Type B pancreatic cell (in vitro differentiated cells): ENCODE measurements at regions not wholly inside any gene's neighbourhood (a gene's known extent, or its start where the extent isn't known, plus 50 kb on each side); places are given as distances from the start of the nearest gene placed in this dataset.
A peak's percentile ranks its signal among the peaks of the same experiment; 100 is the strongest.
"Not testable (repeated sequence)": the region's sequence is repeated elsewhere in the genome, so short reads cannot be mapped to it uniquely, and the experiment has no call there.

Source experiments
- DNase-seq: peaks from one replicate; pipeline ENCODE4 v3.0.0; 2021; ENCODE audit warnings: mixed read lengths; ENCODE audit not compliant: unreplicated experiment; ENCODE audit errors: extremely low spot score
- H3K27ac Mint-ChIP-seq: 2 replicates; pipeline ENCODE4 v1.8.0; 2021; ENCODE audit warnings: mild to moderate bottlenecking, mixed read lengths
- H3K27me3 Mint-ChIP-seq: 2 replicates; pipeline ENCODE4 v1.8.0; 2021; ENCODE audit warnings: mixed read lengths
- H3K36me3 Mint-ChIP-seq: 2 replicates; pipeline ENCODE4 v1.8.0; 2021; ENCODE audit warnings: mixed read lengths
- H3K4me1 Mint-ChIP-seq: one replicate; pipeline ENCODE4 v1.8.0; 2021; ENCODE audit warnings: mixed read lengths; ENCODE audit not compliant: unreplicated experiment
- H3K4me3 Mint-ChIP-seq: 2 replicates; pipeline ENCODE4 v1.8.0; 2021; ENCODE audit warnings: mild to moderate bottlenecking, mixed read lengths
- H3K9me3 Mint-ChIP-seq: 2 replicates; pipeline ENCODE4 v1.8.0; 2021; ENCODE audit warnings: mixed read lengths
- TF ChIP-seq, protein P1 (sequence below): fragments of 200-600 bp; sonication (generic); conservative IDR thresholded peaks from 2 replicates; pipeline ENCODE4 v1.5.0; 2021; ENCODE audit warnings: antibody characterized with exemption, mild to moderate bottlenecking

DNA sequence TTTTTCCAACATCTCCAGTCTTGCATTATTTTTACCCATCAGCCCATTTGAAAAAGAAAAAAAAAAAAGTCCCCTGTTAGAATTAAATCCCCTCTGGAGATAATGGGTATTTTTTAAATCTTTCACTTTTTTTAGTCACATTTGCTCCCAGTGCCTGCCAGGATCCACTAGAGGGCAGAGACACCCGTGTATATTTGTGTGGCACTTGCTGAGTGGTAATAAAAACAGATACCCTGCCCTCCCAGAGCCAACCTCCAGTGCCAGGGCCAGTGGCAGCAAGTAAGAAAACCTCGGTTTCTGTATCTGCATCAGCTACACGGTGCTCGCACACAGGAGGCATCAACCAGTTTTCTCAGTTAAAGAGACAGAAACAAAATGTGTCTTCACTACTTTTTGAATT, 135.1 kb upstream of the DUSP22 start:
- not testable (repeated sequence) for H3K4me1 Mint-ChIP-seq, DNase-seq, H3K27ac Mint-ChIP-seq, H3K9me3 Mint-ChIP-seq, H3K36me3 Mint-ChIP-seq, H3K4me3 Mint-ChIP-seq
- H3K27me3 Mint-ChIP-seq, result peaks cover 70% of the 10 kb centered on the region
- TF ChIP-seq, protein P1, sequence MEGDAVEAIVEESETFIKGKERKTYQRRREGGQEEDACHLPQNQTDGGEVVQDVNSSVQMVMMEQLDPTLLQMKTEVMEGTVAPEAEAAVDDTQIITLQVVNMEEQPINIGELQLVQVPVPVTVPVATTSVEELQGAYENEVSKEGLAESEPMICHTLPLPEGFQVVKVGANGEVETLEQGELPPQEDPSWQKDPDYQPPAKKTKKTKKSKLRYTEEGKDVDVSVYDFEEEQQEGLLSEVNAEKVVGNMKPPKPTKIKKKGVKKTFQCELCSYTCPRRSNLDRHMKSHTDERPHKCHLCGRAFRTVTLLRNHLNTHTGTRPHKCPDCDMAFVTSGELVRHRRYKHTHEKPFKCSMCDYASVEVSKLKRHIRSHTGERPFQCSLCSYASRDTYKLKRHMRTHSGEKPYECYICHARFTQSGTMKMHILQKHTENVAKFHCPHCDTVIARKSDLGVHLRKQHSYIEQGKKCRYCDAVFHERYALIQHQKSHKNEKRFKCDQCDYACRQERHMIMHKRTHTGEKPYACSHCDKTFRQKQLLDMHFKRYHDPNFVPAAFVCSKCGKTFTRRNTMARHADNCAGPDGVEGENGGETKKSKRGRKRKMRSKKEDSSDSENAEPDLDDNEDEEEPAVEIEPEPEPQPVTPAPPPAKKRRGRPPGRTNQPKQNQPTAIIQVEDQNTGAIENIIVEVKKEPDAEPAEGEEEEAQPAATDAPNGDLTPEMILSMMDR, result peak; percentile 53

DNA sequence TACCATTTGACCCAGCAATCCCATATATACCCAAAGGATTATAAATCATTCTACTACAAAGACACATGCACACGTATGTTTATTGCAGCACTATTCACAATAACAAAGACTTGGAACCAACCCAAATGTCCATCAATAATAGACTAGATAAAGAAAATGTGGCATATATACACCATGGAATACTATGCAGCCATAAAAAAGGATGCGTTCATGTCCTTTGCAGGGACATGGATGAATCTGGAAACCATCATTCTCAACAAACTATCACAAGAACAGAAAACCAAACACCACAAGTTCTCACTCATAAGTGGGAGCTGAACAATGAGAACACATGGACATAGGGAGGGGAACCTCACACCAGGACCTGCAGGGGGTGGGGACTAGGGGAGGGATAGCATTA, 130.6 kb upstream of the DUSP22 start:
- H3K4me3 Mint-ChIP-seq, H3K27ac Mint-ChIP-seq, H3K9me3 Mint-ChIP-seq, H3K4me1 Mint-ChIP-seq, H3K36me3 Mint-ChIP-seq, DNase-seq: not testable (repeated sequence)
- H3K27me3 Mint-ChIP-seq, result peaks cover 48% of the 10 kb centered on the region

DNA sequence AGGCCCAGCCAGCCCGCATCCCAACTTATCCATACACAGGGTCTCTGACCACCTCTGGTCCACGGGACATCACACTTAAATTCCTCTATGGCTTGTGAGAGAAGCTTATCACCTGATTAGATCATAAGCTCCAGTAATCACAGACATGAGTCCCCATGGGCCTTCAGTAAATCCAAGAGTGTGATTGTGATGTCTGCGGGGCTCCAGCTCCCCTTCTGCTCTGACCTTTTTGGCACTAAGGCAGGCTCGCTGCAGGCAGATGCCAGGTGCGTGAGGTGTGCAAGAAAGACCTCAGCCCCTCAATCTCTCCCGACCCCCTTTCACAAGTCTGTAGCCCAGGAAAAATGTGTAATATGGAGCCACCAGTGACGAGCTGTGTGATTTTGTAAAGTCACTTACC, 127.6 kb upstream of the DUSP22 start:
- H3K36me3 Mint-ChIP-seq, result no peaks in the 10 kb centered on the region
- TF ChIP-seq, protein P1, result no peak
- peaks cover 31% of the 10 kb centered on the region for H3K27me3 Mint-ChIP-seq
- H3K4me1 Mint-ChIP-seq, result no peaks in the 10 kb centered on the region
- H3K4me3 Mint-ChIP-seq, result no peak overlapping the region
- no peak overlapping the region for H3K27ac Mint-ChIP-seq
- no peak for DNase-seq
- H3K9me3 Mint-ChIP-seq, result no peaks in the 10 kb centered on the region

DNA sequence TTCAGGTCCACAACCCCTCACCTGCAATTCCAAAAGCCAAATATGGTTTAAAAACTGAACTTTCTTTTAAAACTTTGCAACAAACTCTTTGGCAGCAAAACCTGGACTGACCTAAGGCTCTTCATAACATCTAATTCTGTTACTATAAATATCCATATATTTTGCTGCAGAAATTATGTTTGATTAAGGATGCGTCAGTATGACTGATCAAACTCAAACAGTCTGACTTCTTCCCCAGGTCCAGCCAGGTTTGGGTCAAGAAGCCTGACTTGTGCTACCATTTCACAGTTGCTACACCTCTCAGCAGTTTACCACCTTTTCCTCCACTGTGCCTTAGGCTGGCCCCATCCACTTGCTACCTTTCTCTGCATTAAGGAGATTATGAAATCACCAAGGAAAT, 127.0 kb upstream of the DUSP22 start:
- TF ChIP-seq, protein P1, result no peak
- no peaks in the 10 kb centered on the region for H3K4me1 Mint-ChIP-seq
- H3K9me3 Mint-ChIP-seq, result no peaks in the 10 kb centered on the region
- H3K36me3 Mint-ChIP-seq, result no peaks in the 10 kb centered on the region
- no peak overlapping the region for H3K4me3 Mint-ChIP-seq
- H3K27ac Mint-ChIP-seq, result no peak overlapping the region
- no peak for DNase-seq
- peaks cover 30% of the 10 kb centered on the region for H3K27me3 Mint-ChIP-seq

DNA sequence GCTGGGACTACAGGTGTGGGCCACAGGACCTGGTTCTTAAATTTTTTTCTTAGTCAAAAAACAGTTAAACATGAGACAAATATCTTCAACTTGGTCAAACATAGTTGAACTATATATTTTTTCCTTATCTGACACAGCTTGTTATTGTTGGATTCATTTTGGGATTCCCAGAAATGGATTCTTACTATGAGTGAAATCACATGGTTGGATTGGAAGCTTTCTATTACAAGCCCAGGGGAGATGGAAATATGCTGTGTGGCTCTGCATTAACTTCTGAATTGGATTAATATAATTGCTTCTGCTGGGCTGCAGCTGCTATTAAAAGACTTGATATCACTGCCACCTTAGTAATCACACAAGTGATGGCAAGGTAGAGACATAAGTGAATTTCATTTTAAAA, 126.4 kb upstream of the DUSP22 start:
- DNase-seq, result no peak
- Mint-ChIP-seq H3K36me3 (no peaks in the 10 kb centered on the region), H3K9me3 (no peaks in the 10 kb centered on the region), H3K4me1 (no peaks in the 10 kb centered on the region), H3K27me3 (peaks cover 30% of the 10 kb centered on the region), H3K27ac (no peak overlapping the region), H3K4me3 (no peak overlapping the region)
- TF ChIP-seq, protein P1, result no peak

DNA sequence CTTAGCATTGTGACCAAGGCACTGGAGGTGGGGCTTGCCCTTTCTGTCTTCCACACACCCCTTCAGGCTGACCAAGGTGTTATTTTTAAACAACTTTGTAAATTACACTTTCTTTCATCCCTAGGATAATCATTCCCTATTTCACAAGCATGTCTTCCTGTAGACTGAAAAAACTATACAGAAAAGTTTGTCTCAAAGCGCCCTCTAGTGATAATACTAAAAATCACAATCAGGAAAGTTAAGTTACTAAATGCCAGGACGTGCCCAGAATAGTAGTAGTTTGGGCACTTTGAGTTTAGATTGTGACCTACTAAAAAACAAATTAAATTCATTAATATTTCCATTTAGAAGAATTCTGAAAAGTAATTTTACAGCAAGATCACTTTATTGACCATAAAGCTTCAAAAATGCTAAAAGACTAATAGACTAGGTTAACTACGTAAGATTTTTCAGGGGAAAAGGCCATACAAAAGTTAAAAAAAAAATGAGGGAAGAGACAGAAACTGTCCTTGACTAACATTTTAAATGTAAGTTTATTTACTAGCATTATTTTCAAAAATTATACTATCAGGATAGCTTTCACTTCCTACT, 123.3 kb upstream of the DUSP22 start:
- no peaks in the 10 kb centered on the region for H3K36me3 Mint-ChIP-seq
- no peak overlapping the region for H3K27ac Mint-ChIP-seq
- no peak overlapping the region for H3K4me3 Mint-ChIP-seq
- H3K4me1 Mint-ChIP-seq, result no peaks in the 10 kb centered on the region
- no peak for DNase-seq
- H3K9me3 Mint-ChIP-seq, result no peaks in the 10 kb centered on the region
- peaks cover 39% of the 10 kb centered on the region for H3K27me3 Mint-ChIP-seq
- TF ChIP-seq, protein P1, result peak; percentile 85
